HUES6 (cell line): ENCODE measurements at regions not wholly inside any gene's neighbourhood (a gene's known extent, or its start where the extent isn't known, plus 50 kb on each side); places are given as distances from the start of the nearest gene placed in this dataset.
"Not testable (repeated sequence)": the region's sequence is repeated elsewhere in the genome, so short reads cannot be mapped to it uniquely, and the experiment has no call there.

Experiments used
- H3K27ac ChIP-seq: 2 replicates; pipeline ENCODE4 v1.7.0; 2013; ENCODE audit warnings: low read depth, mild to moderate bottlenecking, low read length, inconsistent platforms
- H3K27me3 ChIP-seq: 2 replicates; pipeline ENCODE4 v1.6.1; 2013; ENCODE audit warnings: low read length; ENCODE audit not compliant: control insufficient read depth, insufficient read depth
- H3K36me3 ChIP-seq: 2 replicates; pipeline ENCODE4 v1.6.1; 2013; ENCODE audit warnings: low read length; ENCODE audit not compliant: control insufficient read depth, insufficient read depth
- H3K4me1 ChIP-seq: 2 replicates; pipeline ENCODE4 v1.6.1; 2013; ENCODE audit warnings: low read length; ENCODE audit not compliant: control insufficient read depth, insufficient read depth
- H3K4me3 ChIP-seq: 2 replicates; pipeline ENCODE4 v1.5.1; 2013; ENCODE audit warnings: low read depth, low read length
- H3K9ac ChIP-seq: one replicate; pipeline ENCODE4 v1.6.1; 2013; ENCODE audit warnings: mild to moderate bottlenecking, low read length
- H3K9me3 ChIP-seq: 2 replicates; pipeline ENCODE4 v1.6.1; 2013; ENCODE audit warnings: low read depth, low read length; ENCODE audit not compliant: control insufficient read depth, insufficient read depth

- no peaks in the 10 kb centered on the region for H3K4me1 ChIP-seq
- H3K36me3 ChIP-seq, result no peaks in the 10 kb centered on the region
- H3K27ac ChIP-seq, result no peak overlapping the region
- no peaks in the 10 kb centered on the region for H3K9me3 ChIP-seq
- no peak overlapping the region for H3K9ac ChIP-seq
- H3K27me3 ChIP-seq, result no peaks in the 10 kb centered on the region
- H3K4me3 ChIP-seq, result no peak overlapping the region
These were observed 1621.5 kb upstream of the FLRT2 start for GRCh38 chr14:83908419-83908818.

- Histone ChIP-seq H3K27me3 (no peaks in the 10 kb centered on the region), H3K36me3 (no peaks in the 10 kb centered on the region), H3K4me3 (no peak overlapping the region), H3K4me1 (no peaks in the 10 kb centered on the region), H3K9ac (no peak overlapping the region), H3K9me3 (no peaks in the 10 kb centered on the region), H3K27ac (no peak overlapping the region)
These were observed 1620.4 kb upstream of the FLRT2 start for GRCh38 chr14:83909507-83909906.

GRCh38 chr14:83912032-83912642 lies 1617.8 kb upstream of the FLRT2 start:
- H3K27me3 ChIP-seq, result no peaks in the 10 kb centered on the region
- H3K4me3 ChIP-seq, result no peak overlapping the region
- no peaks in the 10 kb centered on the region for H3K9me3 ChIP-seq
- H3K27ac ChIP-seq, result no peak overlapping the region
- H3K36me3 ChIP-seq, result no peaks in the 10 kb centered on the region
- H3K4me1 ChIP-seq, result no peaks in the 10 kb centered on the region
- no peak overlapping the region for H3K9ac ChIP-seq

- no peak overlapping the region for H3K4me3 ChIP-seq
- H3K27ac ChIP-seq, result no peak overlapping the region
- no peaks in the 10 kb centered on the region for H3K4me1 ChIP-seq
- no peaks in the 10 kb centered on the region for H3K27me3 ChIP-seq
- H3K36me3 ChIP-seq, result no peaks in the 10 kb centered on the region
- H3K9me3 ChIP-seq, result no peaks in the 10 kb centered on the region
- H3K9ac ChIP-seq, result no peak overlapping the region
These were observed 1616.5 kb upstream of the FLRT2 start for GRCh38 chr14:83913476-83913875.

- Histone ChIP-seq H3K36me3 (no peaks in the 10 kb centered on the region), H3K4me3 (no peak overlapping the region), H3K9ac (no peak overlapping the region)
These were observed 1611.4 kb upstream of the FLRT2 start for GRCh38 chr14:83918546-83918945.

GRCh38 chr14:83919675-83920074 lies 1610.3 kb upstream of the FLRT2 start:
- not testable (repeated sequence) for H3K4me1 ChIP-seq, H3K36me3 ChIP-seq, H3K9me3 ChIP-seq, H3K9ac ChIP-seq, H3K27me3 ChIP-seq, H3K4me3 ChIP-seq, H3K27ac ChIP-seq

More at GRCh38 chr14:83918546-83918945, 1611.4 kb upstream of the FLRT2 start:
- Histone ChIP-seq H3K27ac (no peak overlapping the region), H3K27me3 (no peaks in the 10 kb centered on the region), H3K9me3 (no peaks in the 10 kb centered on the region), H3K4me1 (no peaks in the 10 kb centered on the region)

- no peak overlapping the region for H3K4me3 ChIP-seq
- no peaks in the 10 kb centered on the region for H3K4me1 ChIP-seq
- H3K9me3 ChIP-seq, result peaks cover 3% of the 10 kb centered on the region
- H3K9ac ChIP-seq, result no peak overlapping the region
- H3K27me3 ChIP-seq, result no peaks in the 10 kb centered on the region
- H3K27ac ChIP-seq, result no peak overlapping the region
- no peaks in the 10 kb centered on the region for H3K36me3 ChIP-seq
These were observed 1606.1 kb upstream of the FLRT2 start for GRCh38 chr14:83923842-83924241.

- Histone ChIP-seq H3K27me3 (no peaks in the 10 kb centered on the region), H3K4me1 (no peaks in the 10 kb centered on the region), H3K9me3 (peaks cover 3% of the 10 kb centered on the region), H3K36me3 (no peaks in the 10 kb centered on the region), H3K9ac (no peak overlapping the region), H3K27ac (no peak overlapping the region), H3K4me3 (no peak overlapping the region)
These were observed 1605.7 kb upstream of the FLRT2 start for GRCh38 chr14:83924259-83924658.

- peaks cover 28% of the 10 kb centered on the region for H3K9me3 ChIP-seq
- no peak overlapping the region for H3K4me3 ChIP-seq
- no peaks in the 10 kb centered on the region for H3K27me3 ChIP-seq
- H3K9ac ChIP-seq, result no peak overlapping the region
- H3K4me1 ChIP-seq, result no peaks in the 10 kb centered on the region
- no peak overlapping the region for H3K27ac ChIP-seq
- H3K36me3 ChIP-seq, result no peaks in the 10 kb centered on the region
These were observed 1589.7 kb upstream of the FLRT2 start for GRCh38 chr14:83940253-83940652.

- Histone ChIP-seq H3K9ac (no peak overlapping the region), H3K4me3 (no peak overlapping the region), H3K36me3 (no peaks in the 10 kb centered on the region), H3K4me1 (peaks cover 31% of the 10 kb centered on the region), H3K27ac (no peak overlapping the region), H3K27me3 (peaks cover 12% of the 10 kb centered on the region; the same call in 1 of the 2 replicates), H3K9me3 (no peaks in the 10 kb centered on the region; the same call in 1 of the 2 replicates)
These were observed 1571.6 kb upstream of the FLRT2 start for GRCh38 chr14:83958359-83958758.

- H3K4me1 ChIP-seq, result peaks cover 32% of the 10 kb centered on the region
- no peaks in the 10 kb centered on the region for H3K36me3 ChIP-seq
- H3K9me3 ChIP-seq, result no peaks in the 10 kb centered on the region; the same call in 1 of the 2 replicates
- H3K27me3 ChIP-seq, result peaks cover 8% of the 10 kb centered on the region; the same call in 1 of the 2 replicates
- H3K4me3 ChIP-seq, result 0 out of 2 replicates have a peak overlapping the region, but pooled peaks have one; percentile 21
- H3K9ac ChIP-seq, result peak overlapping the region; percentile 60
- H3K27ac ChIP-seq, result peak overlapping the region; percentile 81; the same call in 1 of the 2 replicates
These were observed 1569.0 kb upstream of the FLRT2 start for GRCh38 chr14:83960832-83961512.
